HFFc6 (cell line): ENCODE measurements at regions not wholly inside any gene's neighbourhood (a gene's known extent, or its start where the extent isn't known, plus 50 kb on each side); places are given as distances from the start of the nearest gene placed in this dataset.

Experiments used
- DNase-seq: peaks from one replicate; pipeline ENCODE4 v3.0.0-alpha.2; 2018
- H3K27ac Mint-ChIP-seq: 2 replicates; pipeline ENCODE4 v1.8.0; 2020; ENCODE audit warnings: mild to moderate bottlenecking, mixed read lengths
- H3K27me3 Mint-ChIP-seq: 2 replicates; pipeline ENCODE4 v1.8.0; 2021; ENCODE audit warnings: mild to moderate bottlenecking, moderate library complexity, mixed read lengths; ENCODE audit not compliant: insufficient read depth
- H3K36me3 Mint-ChIP-seq: 2 replicates; pipeline ENCODE4 v1.8.0; 2021; ENCODE audit warnings: low read depth, mixed read lengths
- H3K4me1 Mint-ChIP-seq: 2 replicates; pipeline ENCODE4 v1.8.0; 2020; ENCODE audit warnings: low read depth, mixed read lengths
- H3K4me3 Mint-ChIP-seq: 2 replicates; pipeline ENCODE4 v1.8.0; 2020; ENCODE audit warnings: mild to moderate bottlenecking, moderate library complexity, mixed read lengths
- H3K9me3 Mint-ChIP-seq: 2 replicates; pipeline ENCODE4 v1.8.0; 2020; ENCODE audit warnings: mild to moderate bottlenecking, mixed read lengths
- CTCF ChIP-seq: fragments of 200-600 bp; sonication (generic); IDR thresholded peaks from 2 replicates; pipeline ENCODE4 v1.5.0; 2021; ENCODE audit warnings: antibody characterized with exemption, mild to moderate bottlenecking

- Mint-ChIP-seq H3K9me3 (no peaks in the 10 kb centered on the region), H3K36me3 (no peaks in the 10 kb centered on the region), H3K4me1 (no peaks in the 10 kb centered on the region), H3K4me3 (no peak overlapping the region), H3K27me3 (no peaks in the 10 kb centered on the region; the same call in 1 of the 2 replicates), H3K27ac (no peak overlapping the region)
- DNase-seq, result no peak
- no peak for TF ChIP-seq CTCF
Observed at GRCh38 chr2:187075199-187075635, 226.2 kb upstream of the ZSWIM2 start.

- DNase-seq, result no peak
- no peak for TF ChIP-seq CTCF
- no peak overlapping the region for H3K27ac Mint-ChIP-seq
- H3K4me1 Mint-ChIP-seq, result no peaks in the 10 kb centered on the region
- no peaks in the 10 kb centered on the region; the same call in 1 of the 2 replicates for H3K9me3 Mint-ChIP-seq
- no peak overlapping the region for H3K4me3 Mint-ChIP-seq
- no peaks in the 10 kb centered on the region for H3K36me3 Mint-ChIP-seq
- no peaks in the 10 kb centered on the region for H3K27me3 Mint-ChIP-seq
Observed at GRCh38 chr2:187058198-187058597, 209.2 kb upstream of the ZSWIM2 start.

DNA sequence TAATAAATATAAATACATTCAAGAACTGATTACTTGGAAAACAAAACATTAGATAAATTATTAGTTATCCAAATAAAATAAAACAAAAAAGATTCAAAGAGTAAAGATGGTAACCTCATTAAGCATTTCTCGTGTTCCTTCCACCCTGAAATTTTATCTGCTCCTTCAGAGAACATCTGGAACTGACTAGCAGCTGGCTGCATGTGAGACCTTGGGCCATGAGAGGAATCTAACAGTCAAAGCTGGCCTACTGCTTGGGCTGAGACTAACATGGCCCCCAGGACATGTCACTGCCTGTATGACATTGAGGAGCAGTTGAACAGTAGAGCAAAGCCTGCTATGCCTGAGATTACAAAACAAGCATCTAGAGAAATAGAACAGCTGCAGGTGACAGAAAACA lies 208.5 kb upstream of the ZSWIM2 start:
- Mint-ChIP-seq H3K36me3 (no peaks in the 10 kb centered on the region), H3K27me3 (0 out of 2 replicates have a peak, but pooled peaks cover 1% of the 10 kb centered on the region), H3K9me3 (no peaks in the 10 kb centered on the region; the same call in 1 of the 2 replicates), H3K4me1 (no peaks in the 10 kb centered on the region), H3K4me3 (no peak overlapping the region), H3K27ac (no peak overlapping the region)
- no peak for DNase-seq
- TF ChIP-seq CTCF, result no peak

DNA sequence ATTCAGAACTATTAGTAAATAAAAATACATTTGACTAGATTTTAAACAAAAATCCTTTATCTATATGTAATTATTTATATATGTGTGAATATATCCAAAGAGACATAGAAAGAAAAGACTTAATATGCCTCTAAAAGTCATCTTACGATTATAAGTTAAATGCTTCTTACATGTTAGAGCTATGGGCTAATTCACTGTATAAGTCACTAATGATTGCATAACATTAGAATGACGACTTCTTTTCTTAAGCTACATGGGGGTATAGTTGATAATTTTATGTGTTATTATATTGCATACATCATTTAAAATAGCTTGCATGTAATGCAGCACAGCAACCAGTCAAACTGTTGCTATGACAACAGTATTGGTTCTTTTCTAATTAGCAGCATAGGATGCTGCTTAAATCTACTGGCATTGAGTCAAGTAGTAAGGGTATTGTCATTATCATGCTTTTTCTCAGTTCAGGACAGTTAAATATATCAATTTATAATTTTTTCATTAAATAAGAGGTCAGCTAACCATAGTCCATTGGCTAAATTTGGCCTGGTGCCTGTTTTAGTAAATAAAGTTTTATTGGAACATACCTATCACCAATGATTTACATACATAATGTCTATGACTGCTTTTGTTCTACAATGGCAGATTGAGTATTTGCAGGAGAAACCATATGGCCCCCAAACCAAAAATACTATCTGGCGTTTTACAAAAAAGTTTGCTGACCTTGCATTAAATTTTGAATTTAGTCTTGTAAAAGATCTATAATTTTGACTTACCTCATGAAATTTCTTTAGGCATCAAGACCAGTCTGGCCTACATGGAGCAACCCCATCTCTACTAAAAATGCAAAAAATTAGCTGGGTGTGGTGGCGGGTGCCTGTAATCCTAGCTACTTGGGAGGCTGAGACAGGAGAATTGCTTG lies 207.7 kb upstream of the ZSWIM2 start:
- no peak overlapping the region for H3K27ac Mint-ChIP-seq
- TF ChIP-seq CTCF, result no peak
- no peaks in the 10 kb centered on the region for H3K4me1 Mint-ChIP-seq

GRCh38 chr2:187055463-187055862 lies 206.5 kb upstream of the ZSWIM2 start:
- DNase-seq, result no peak
- Mint-ChIP-seq H3K9me3 (no peaks in the 10 kb centered on the region; the same call in 1 of the 2 replicates), H3K27me3 (0 out of 2 replicates have a peak, but pooled peaks cover 1% of the 10 kb centered on the region), H3K36me3 (no peaks in the 10 kb centered on the region), H3K4me1 (no peaks in the 10 kb centered on the region), H3K27ac (no peak overlapping the region), H3K4me3 (no peak overlapping the region)
- no peak for TF ChIP-seq CTCF

More for the DNA sequence above, 207.7 kb upstream of the ZSWIM2 start:
- H3K36me3 Mint-ChIP-seq, result no peaks in the 10 kb centered on the region
- 0 out of 2 replicates have a peak, but pooled peaks cover 1% of the 10 kb centered on the region for H3K27me3 Mint-ChIP-seq
- no peak for DNase-seq
- H3K9me3 Mint-ChIP-seq, result no peaks in the 10 kb centered on the region; the same call in 1 of the 2 replicates
- H3K4me3 Mint-ChIP-seq, result no peak overlapping the region
